Stimulated activated CD8-positive, alpha-beta memory T cell treated with anti-CD3 and anti-CD28 coated beads, Interleukin-4, amount 100 ng/mL, for 24 hours (primary cell): ENCODE measurements at regions not wholly inside any gene's neighbourhood (a gene's known extent, or its start where the extent isn't known, plus 50 kb on each side); places are given as distances from the start of the nearest gene placed in this dataset.
"Not testable (repeated sequence)": the region's sequence is repeated elsewhere in the genome, so short reads cannot be mapped to it uniquely, and the experiment has no call there.

ENCODE experiments used
- DNase-seq: peaks from one replicate; pipeline ENCODE4 v3.0.0-alpha.2; 2020; ENCODE audit warnings: low read depth

DNA sequence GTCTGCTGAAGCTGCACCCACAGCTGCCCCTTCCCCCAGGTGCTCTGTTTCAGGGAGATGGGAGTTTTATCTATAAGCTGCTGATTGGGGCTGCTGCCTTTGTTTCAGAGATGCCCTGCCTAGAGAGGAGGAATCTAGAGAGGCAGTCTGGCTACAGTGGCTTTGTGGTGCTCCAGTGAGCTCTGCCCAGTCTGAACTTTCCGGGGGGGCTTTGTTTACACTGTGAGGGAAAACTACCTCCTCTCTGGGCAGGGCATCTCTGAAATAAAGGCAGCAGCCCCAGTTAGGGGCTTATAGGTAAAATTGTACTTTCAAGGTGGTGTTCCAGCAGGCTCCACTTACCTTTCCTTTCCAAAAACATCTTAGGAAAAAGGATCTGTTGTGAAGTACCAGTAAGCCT is 242.2 kb downstream of the SPRY1 start:
- DNase-seq, result no peak

DNA sequence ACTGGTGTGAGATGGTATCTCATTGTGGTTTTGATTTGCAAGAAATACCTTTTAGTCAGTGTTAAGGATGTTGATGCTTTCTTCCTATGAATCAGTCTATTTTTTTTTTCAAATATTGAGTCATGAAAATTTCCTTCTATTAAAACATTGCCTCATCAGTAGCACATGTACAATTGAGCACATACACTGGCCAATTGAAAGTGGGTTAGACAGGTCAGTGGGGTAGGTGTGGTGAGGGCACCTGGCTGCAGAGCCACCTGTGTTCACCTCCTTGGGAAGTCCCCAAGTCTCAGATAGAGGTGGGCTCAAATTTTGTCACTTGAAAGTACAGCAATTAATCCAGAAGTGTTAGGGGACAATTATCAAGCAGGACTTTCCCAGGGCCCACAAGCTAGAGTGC is 243.7 kb downstream of the SPRY1 start:
- DNase-seq, result no peak

DNA sequence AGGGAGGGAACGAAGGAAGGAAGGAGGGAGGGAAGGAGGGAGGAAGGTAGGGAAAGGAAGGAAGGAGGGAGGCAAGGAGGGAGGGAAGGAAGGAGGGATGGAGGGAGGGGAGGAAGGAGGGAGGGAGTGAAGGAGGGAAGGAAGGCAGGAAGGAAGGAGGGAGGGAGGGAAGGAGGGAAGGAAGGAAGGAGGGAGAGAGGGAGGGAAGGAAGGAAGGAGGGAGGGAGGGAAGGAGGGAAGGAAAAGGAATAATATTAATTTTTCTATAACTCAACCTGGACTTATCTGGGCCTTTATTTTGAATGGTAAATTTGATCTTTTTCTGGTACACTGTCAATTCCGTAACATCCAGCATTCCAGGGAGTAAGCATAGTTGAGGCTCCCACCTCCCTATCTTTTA is 244.2 kb downstream of the SPRY1 start:
- DNase-seq, result no peak

DNA sequence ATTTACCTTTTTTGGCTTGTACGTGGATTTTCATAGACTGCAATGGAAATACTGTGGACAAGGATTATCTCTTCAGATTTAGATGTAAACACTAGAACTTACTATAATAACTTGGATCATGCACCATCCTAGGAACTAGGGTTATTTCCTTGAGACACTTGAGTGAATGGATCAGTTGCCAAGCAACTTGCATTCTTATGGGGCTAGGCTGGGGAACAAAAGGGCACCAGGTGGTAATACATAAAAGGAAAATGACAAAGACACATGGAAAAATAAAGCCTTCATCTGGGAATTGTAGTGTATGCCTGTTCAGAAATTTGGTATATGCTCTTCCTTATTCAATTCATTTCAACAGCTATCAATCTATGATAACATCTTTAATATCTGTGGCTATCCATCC is 247.1 kb downstream of the SPRY1 start:
- no peak for DNase-seq

DNA sequence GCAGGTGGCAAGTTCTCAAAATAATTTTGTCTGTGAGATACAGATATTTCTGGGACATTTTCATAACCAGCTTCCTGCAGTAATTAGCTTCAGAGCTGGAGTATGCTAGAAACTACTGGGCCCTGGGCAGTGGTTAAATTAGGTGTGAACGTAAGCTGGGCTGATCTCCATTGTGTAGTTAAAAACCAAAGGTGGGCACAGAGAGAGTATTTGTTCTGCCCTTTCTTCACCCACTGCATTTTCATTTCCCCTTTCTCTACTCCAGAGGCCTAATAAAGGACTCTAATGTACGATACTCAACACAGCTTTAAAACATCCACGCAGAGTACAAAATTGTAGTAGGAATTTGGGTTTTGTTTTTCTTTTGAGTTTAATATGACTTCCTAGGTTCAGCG is 252.7 kb downstream of the SPRY1 start:
- no peak for DNase-seq

DNA sequence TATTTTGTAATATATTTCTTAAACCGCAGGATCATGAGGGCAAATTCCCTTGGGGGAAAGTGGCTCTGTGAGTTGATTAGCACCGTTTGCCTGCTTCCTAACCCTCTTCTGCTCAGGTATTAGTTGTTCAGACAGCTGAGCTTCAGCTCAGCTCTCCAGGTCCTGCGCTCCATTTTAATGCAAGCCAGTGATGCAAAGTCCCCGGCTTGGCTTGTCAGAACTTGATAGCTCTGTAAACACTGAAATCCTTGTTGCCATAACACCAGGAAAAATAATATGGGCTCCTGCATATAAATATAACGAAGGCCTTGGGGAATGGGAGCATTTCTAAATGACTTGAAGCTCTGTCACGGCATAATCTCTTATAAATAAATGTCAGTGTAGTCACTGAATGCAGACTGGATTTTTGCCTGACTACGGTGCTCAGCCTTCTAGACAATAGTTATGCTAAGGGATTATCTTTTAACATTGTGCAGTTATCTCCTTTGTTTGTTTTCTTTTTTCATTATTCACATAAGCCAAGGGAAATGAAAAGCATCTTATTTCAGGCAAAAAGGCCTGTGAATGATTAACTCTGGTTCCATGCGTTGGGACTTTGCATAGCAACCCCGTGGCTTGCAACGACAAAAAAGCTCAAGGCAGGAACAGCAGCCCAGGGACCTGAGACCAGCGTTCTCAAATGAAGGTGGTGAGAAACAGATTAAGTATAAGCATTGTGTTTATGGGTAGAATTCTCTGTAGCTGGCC is 253.2 kb downstream of the SPRY1 start:
- DNase-seq, result no peak

DNA sequence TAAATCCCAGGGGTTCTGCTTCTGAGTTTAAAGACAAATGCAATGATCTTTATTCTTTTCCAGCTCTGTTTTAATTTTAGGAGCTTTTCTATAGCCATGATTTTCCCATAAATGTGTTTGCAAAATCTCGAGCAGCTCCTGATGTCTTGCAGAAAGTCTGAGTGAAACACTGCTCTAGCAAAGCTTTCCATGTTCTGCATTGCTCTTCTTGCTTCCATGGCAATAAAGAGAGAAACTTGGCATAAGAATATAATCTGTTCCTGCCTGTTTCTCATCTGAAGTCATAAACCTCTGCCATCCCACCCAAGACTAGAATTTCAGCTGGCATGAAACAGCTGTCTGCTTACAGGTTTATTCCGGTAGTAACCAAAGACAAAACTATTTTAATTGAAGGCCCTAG is 254.5 kb downstream of the SPRY1 start:
- DNase-seq, result no peak

DNA sequence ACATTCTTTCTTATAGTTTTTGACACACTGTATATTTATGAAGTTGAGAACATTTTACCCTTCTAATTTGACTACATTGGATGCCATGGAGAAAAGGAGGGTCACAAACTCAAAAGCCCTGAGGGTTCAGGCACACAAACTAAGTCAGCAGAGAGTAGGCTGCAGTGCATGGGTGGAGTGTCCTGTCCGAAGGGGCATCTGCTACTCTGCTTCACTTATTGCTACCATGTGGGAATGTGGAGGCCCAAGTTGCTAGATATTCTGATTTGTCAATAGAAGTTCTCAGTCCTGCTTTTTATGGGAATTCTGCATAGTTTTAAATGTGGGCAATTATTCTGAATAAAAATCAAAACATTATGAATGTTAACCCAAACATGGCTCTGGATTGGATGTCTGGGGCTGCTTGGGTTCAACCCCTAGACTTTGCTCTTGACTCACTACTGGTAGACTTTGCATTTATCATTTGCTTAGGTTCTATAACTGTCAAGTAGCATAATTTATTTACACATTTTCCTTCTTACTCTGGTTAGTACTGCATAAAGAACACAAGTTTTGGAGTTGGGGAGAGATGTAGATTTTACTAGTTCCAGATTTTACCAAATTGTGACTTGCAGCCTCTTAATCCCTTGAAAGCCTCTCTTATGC is 255.1 kb downstream of the SPRY1 start:
- no peak for DNase-seq

DNA sequence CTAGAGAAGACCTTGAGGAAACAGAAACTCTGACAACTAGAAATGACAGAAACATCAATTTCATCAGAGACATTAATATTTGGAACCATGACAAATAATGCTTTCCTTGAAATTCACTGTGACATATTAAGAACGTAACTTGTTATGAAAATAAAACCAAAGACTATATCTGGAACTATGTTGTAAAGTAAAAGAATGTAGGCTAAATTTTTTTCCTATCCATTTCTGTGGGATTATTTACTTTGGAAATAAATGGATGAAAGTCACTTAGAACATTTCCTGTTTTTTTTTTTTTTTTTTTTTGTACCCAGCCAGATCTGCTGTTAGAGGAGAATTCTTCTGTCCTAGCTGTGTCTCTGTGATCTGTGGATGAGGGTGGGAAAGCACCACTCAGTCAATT is 255.9 kb downstream of the SPRY1 start:
- DNase-seq, result no peak

DNA sequence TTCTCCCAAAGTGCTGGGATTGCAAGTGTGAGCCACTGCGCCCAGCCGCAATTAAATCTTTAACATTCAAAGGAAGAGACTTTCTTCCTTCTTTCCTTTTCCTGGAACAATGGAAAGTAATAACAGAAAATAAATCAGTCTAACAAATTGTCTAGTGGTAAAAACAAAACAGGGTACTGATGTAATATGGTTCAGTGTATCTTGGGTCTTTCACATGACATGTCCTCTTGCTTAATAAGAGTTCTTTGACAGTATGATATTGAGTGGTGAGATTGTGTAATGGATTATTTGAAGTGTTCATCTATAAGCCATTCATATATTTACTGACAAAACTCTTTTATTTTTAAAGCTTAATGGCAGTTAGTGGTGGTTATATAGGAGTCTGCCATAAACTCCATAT is 256.6 kb downstream of the SPRY1 start:
- no peak for DNase-seq

DNA sequence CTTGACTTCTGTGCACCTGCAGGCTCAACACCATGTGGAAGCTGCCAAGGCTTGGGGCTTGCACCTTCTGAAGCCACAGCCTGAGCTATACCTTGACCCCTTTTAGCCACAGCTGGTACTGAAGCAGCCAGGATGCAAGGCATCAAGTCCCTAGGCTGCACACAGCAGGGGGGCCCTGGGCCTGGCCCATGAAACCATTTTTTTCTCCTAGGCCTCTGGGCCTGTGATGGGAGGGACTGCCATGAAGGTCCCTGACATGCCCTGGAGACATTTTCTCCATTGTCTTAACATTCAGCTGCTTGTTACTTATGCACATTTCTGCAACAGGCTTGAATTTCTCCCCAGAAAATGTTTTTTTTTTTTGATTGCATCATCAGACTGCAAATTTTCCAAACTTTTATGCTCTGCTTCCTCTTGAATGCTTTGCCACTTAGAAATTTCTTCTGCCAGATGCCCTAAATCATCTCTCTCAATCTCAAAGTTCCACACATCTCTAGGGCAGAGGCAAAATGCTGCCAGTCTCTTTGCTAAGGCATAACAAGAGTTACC is 260.2 kb downstream of the SPRY1 start:
- not testable (repeated sequence) for DNase-seq

DNA sequence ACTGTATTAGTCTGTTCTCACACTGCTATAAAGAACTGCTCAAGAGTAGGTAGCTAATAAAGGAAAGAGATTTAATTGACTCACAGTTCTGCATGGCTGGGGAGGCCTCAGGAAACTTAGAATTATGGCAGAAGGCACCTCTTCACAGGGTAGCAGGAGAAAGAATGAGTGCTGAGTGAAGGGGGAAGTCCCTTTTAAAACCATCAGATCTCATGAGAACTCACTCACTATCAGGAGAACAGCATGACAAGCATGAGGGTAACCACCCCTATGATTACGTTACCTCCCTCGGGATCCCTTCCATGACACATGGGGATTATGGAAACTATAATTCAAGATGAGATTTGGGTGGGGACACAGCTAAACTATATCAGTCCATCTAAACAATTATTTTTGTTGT is 261.0 kb downstream of the SPRY1 start:
- not testable (repeated sequence) for DNase-seq

DNA sequence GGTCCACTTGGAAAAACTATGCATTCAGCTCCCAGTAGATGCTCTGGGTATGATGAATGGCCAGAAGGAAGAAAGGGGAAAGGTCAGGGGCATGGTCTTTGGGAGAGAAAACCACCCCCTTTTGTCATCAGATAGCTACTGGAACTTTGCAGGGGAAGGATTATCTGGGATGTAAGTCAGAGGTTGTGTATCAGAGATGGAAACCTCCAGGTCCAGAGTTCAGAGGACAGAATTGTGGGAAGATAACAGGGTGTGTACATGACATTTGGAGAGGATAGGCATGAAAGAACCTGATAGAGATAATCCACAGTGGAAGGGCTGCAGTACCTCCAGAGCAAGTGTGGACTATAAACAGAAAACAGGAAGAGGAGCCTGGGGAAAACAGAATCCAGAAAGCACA is 262.7 kb downstream of the SPRY1 start:
- no peak for DNase-seq

DNA sequence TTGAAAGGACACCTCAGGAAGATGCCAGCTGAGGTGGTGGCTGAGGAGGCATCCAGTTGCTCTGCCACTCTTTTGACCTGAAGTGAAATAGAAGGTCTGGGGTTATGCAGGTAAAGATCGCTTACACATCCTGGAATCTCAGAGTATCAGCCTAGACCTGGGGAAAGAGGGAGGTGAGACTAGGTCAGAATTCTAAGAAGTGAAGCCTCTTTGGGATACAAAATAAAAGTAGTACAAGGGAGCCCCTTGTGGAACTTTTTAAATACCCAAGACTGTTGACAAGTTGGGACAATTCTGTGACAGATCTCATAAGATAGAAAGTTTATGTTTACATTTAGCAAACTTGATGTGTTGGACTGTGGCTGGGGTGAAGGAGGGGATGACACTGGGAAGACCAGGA is 263.1 kb downstream of the SPRY1 start:
- DNase-seq, result no peak

DNA sequence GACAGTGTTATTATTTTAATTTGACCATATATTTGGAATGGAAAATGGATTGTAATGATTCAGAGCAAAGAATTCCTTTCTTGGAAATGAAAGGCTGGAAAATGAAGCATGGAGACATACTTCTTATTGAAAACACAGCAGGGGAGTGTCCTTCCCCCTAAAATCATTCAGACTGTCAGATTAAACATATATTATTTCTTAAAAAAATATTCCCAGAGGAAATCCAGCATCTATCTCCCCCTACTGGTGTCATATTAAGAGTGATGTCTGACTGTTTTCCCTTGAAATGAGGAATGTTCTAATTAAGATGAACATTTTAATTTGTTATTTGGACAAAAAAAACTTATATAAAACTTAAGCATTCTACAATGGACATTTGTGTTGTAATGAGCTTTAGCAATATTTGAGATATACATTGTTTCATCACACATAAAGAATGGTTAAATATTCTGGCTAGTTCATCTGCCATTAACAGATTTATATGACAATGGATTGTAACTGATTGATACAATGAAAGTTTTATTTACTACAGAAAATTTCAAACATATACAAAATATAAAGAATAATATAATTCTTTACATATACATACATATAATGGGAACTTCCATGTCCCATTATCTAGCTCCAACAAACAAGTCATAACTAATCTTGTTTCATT is 264.6 kb downstream of the SPRY1 start:
- DNase-seq, result no peak

DNA sequence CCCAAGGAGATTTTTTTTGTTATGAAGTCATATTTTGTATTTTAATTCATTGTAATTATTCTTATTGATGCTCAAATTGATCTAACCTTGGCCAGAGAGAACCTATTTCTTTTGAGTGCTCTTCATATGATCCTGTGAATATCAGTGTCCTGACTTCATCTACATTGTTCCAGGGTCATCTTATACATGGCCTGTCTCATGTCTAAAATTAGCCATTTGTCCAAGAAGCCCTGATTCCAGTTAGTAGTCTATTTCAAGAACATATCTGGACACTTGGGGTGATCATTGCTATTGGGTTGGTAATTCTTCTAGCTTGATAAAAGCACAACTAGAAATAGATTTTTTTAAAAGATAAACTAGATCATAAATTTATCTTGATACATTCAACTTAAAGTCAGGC is 266.2 kb downstream of the SPRY1 start:
- no peak for DNase-seq

DNA sequence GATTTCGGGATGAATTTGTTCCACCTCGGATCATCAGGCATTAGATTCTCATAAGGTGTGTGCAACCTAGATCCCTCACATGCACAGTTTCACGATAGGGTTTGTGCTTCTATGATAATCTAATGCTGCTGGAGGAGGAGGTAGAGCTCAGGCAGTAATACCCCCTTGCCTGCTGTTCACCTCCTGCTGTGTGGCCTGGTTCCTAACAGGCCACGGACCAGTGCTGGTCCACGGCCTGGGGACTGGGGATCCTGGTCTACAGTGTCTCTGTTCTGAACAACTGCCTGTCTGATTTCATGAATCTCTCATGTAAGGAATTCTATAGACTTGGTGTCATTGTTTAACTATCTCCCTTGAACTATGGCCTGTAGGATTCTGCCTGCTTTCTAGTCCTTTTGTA is 269.9 kb downstream of the SPRY1 start:
- DNase-seq, result no peak

DNA sequence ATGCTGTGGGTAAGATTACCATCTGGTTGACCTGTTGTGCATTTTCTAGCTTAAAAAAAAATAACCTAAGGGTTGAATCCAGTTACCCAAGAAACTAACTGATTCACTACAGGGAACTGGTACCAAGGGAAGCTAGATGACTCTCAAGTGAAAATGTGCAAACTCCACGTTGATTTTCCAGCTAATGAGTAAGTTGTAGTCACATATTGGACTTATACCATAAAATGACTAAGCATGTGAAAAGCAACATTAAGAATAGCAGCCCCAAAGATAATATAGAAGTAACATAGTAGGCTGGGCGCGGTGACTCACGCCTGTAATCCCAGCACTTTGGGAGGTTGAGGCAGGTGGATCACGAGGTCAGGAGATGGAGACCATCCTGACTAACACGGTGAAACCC is 270.9 kb downstream of the SPRY1 start:
- DNase-seq, result no peak

DNA sequence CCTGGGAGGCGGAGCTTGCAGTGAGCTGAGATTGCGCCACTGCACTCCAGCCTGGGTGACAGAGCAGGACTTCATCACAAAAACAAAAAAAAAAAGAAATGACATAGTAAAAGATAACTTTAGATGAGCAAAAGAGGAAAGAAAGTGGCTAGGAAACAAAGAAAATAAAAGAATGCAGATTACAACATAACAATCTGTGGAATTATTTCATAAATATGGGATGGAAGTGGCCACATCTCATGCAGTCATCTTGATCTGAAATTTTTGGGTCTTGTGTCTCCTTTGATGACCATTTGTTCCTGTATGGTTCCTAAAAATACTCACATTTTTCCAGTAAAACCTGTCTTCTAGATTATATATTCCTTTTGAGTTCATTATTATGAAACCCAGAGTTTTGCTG is 271.4 kb downstream of the SPRY1 start:
- no peak for DNase-seq

DNA sequence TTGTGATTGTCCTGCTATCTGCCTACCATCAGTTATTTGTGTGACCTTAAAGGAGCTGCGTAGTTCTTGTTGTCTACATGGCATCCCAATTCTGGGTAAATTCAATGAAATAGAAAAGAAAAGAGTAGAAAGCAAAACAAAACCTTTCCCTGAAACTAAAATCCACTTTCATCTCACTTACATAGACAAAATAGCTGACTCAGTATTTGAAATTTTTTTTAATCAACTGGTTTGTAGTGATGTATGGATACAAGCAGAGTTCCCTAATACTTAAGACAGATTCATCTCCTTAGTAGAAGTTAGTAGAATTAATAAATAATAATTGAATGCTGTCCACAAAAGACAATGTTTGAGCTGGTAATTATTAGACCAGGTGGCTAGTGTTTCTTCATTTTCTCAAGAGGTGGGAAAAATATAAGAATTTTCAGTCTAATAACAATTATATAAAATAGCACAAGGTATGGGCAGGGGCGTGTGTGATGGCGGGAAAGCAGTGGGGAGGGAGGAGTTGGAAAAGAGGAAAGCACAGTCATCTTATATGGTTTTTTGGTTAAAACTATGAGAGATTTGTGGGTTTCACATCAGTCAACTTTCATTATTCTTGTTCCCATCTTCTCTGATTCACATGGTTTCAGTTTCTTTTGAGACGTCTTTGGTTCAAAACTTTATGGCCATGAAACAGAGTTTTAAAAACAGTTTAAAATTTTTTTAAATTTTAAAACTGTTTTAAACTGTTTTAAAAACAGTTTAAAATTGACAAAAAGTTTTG is 275.2 kb downstream of the SPRY1 start:
- peak; percentile 7 for DNase-seq

DNA sequence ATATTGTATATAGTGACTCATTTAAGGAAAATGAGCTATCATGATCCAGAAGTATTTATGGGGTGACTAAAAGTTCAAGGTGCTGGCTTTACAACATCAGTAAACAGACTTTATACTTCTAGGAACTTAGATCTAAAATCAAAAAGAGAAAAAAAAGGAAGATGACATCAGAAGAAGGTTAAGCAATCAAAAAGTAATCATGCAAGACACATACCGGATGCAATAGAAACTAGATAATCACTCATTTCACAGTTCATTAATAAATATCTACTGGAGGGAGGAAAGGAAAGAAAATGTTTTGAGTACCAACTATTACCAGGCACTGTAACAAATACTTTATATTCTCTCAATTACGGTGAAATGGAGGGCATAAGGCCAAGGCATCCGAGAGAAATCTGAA is 276.4 kb downstream of the SPRY1 start:
- no peak for DNase-seq

DNA sequence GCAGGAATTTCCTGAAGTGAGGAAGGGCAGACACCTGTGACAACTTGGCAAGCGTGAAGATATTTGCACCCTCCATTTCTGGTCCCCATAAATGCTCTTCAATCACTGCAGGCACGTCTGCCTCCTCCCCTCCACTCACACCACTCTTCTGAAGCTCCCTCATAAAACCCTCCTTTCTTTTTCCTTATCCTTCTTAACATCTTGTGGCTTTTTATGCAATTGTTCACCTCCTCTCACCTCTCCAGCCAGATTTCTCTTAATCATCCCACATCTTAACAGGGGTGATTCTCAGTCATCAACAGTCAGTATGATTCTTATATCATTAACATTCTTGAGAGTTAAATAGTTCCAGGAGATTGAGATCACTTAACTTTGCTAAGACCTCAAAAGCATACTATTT is 277.4 kb downstream of the SPRY1 start:
- no peak for DNase-seq
